SK-N-MC (cell line): ENCODE measurements at regions not wholly inside any gene's neighbourhood (a gene's known extent, or its start where the extent isn't known, plus 50 kb on each side); places are given as distances from the start of the nearest gene placed in this dataset.

Experiments
- EZH2 ChIP-seq: fragments of 200-600 bp; sonication (generic); IDR thresholded peaks from one replicate; pipeline ENCODE4 v1.6.1; 2017; ENCODE audit warnings: antibody characterized with exemption
- FOXP2 ChIP-seq: optimal IDR thresholded peaks from 2 replicates; pipeline ENCODE3; 2011; ENCODE audit warnings: mild to moderate bottlenecking, moderate library complexity; ENCODE audit not compliant: insufficient read depth; ENCODE audit errors: extremely low read length, control extremely low read depth
- POLR2AphosphoS5 ChIP-seq: IDR thresholded peaks from 2 replicates; pipeline ENCODE4 v1.6.1; 2012; ENCODE audit warnings: mild to moderate bottlenecking, low read depth, low read length, borderline replicate concordance

- TF ChIP-seq POLR2AphosphoS5 (no peak), EZH2 (no peak), FOXP2 (no peak)
Measured at GRCh38 chr2:143948710-143949109, 571.2 kb downstream of the ZEB2 start.
